OCI-LY7 (cell line): ENCODE measurements at regions not wholly inside any gene's neighbourhood (a gene's known extent, or its start where the extent isn't known, plus 50 kb on each side); places are given as distances from the start of the nearest gene placed in this dataset.

ENCODE experiments used
- BruUV-seq: library from RNA; stranded (reverse); fragments of 400-500 nt; replicated peaks from 2 replicates; lab custom pipeline; 2021; lab: Mats Ljungman, UMichigan
- CTCF ChIA-PET: fragments of 300-600 bp; sonication (Branson Sonifier 250); formaldehyde crosslinking; loops from one replicate; lab custom pipeline; 2022; ENCODE audit warnings: antibody characterized with exemption; ENCODE audit not compliant: unreplicated experiment; lab: Charles Lee
- POLR2A ChIA-PET: fragments of 300-600 bp; sonication (Branson Sonifier 250); formaldehyde crosslinking; loops from one replicate; lab custom pipeline; 2022; ENCODE audit warnings: antibody characterized with exemption; lab: Charles Lee
- DNase-seq: peaks from one replicate; pipeline ENCODE4 v3.0.0-alpha.2; 2015; ENCODE audit warnings: low spot score
- H2AFZ ChIP-seq: fragments of 200-600 bp; sonication (generic), shearing (Covaris generic); 2 replicates; pipeline ENCODE4 v1.6.1; 2014; ENCODE audit warnings: mild to moderate bottlenecking, antibody characterized with exemption, low read length, moderate library complexity
- H3K27ac ChIP-seq: fragments of 200-600 bp; sonication (generic); 2 replicates; pipeline ENCODE4 v1.5.1; 2014; ENCODE audit warnings: mixed run types, low read depth, mild to moderate bottlenecking, moderate library complexity, low read length, inconsistent platforms; ENCODE audit not compliant: poor library complexity, severe bottlenecking
- H3K36me3 ChIP-seq: fragments of 200-600 bp; sonication (generic); 2 replicates; pipeline ENCODE4 v1.6.1; 2014; ENCODE audit warnings: mild to moderate bottlenecking, antibody characterized with exemption, low read length, moderate library complexity, mixed read lengths; ENCODE audit not compliant: insufficient read depth
- H3K4me1 ChIP-seq: fragments of 200-600 bp; sonication (generic); 2 replicates; pipeline ENCODE4 v1.5.1; 2014; ENCODE audit warnings: mild to moderate bottlenecking, low read length; ENCODE audit not compliant: insufficient read depth, poor library complexity, severe bottlenecking
- H3K4me2 ChIP-seq: fragments of 200-600 bp; sonication (generic); 2 replicates; pipeline ENCODE4 v1.6.1; 2014; ENCODE audit warnings: mild to moderate bottlenecking, low read length
- H3K4me3 ChIP-seq: fragments of 200-600 bp; sonication (generic); 2 replicates; pipeline ENCODE4 v1.5.1; 2014; ENCODE audit warnings: mild to moderate bottlenecking, low read depth, low read length; ENCODE audit not compliant: poor library complexity, severe bottlenecking
- H3K79me2 ChIP-seq: fragments of 200-600 bp; sonication (generic); 2 replicates; pipeline ENCODE4 v1.6.1; 2016; ENCODE audit warnings: low read depth, mild to moderate bottlenecking, low read length, moderate library complexity, mixed read lengths; ENCODE audit not compliant: insufficient read depth
- H3K9me2 ChIP-seq: fragments of 200-600 bp; sonication (generic); 2 replicates; pipeline ENCODE4 v1.6.1; 2016; ENCODE audit warnings: mild to moderate bottlenecking, low read length, mixed read lengths; ENCODE audit not compliant: insufficient read depth
- H3K9me3 ChIP-seq: fragments of 200-600 bp; sonication (generic); 2 replicates; pipeline ENCODE4 v1.6.1; 2014; ENCODE audit warnings: mild to moderate bottlenecking, mixed run types, low read length, mixed read lengths
- H4K20me1 ChIP-seq: fragments of 200-600 bp; sonication (generic); 2 replicates; pipeline ENCODE4 v1.6.1; 2014; ENCODE audit warnings: mild to moderate bottlenecking, antibody characterized with exemption, low read length, moderate library complexity, mixed read lengths; ENCODE audit not compliant: insufficient read depth
- EZH2phosphoT487 ChIP-seq: fragments of 200-600 bp; sonication (generic); IDR thresholded peaks from 2 replicates; pipeline ENCODE4 v1.6.1; 2018; ENCODE audit warnings: low read depth, borderline replicate concordance, mild to moderate bottlenecking, mixed run types, antibody characterized with exemption, low read length, moderate library complexity, mixed read lengths
- intact Hi-C: fragments of 100-400 bp; cut with micrococcal nuclease; formaldehyde crosslinking; loops from one replicate; pipeline ENCODE4 v1.10.0; 2022; ENCODE audit not compliant: unreplicated experiment
- TF ChIP-seq, protein P1 (sequence below): fragments of 200-600 bp; sonication (generic); conservative IDR thresholded peaks from 2 replicates; pipeline ENCODE4 v1.5.1; 2014; ENCODE audit warnings: mild to moderate bottlenecking, antibody characterized with exemption, low read length, moderate library complexity, mixed read lengths

- Histone ChIP-seq H2AFZ (no peak overlapping the region), H3K4me3 (no peak overlapping the region), H3K9me3 (no peaks in the 10 kb centered on the region), H3K36me3 (no peaks in the 10 kb centered on the region), H3K79me2 (no peaks in the 10 kb centered on the region), H3K4me2 (no peak overlapping the region), H3K9me2 (no peaks in the 10 kb centered on the region), H3K4me1 (no peaks in the 10 kb centered on the region), H3K27ac (no peak overlapping the region), H4K20me1 (no peaks in the 10 kb centered on the region)
- intact Hi-C loops: no loop called here
- ChIA-PET CTCF (no interaction called here), POLR2A (interaction anchor here (0.6 to 0.9 kb wide), 2 partner anchors 12 to 21 kb away, joined by 3 to 4 read pairs; no protein-coding TSS in a partner anchor)
- no peak for DNase-seq
- TF ChIP-seq, protein P1, sequence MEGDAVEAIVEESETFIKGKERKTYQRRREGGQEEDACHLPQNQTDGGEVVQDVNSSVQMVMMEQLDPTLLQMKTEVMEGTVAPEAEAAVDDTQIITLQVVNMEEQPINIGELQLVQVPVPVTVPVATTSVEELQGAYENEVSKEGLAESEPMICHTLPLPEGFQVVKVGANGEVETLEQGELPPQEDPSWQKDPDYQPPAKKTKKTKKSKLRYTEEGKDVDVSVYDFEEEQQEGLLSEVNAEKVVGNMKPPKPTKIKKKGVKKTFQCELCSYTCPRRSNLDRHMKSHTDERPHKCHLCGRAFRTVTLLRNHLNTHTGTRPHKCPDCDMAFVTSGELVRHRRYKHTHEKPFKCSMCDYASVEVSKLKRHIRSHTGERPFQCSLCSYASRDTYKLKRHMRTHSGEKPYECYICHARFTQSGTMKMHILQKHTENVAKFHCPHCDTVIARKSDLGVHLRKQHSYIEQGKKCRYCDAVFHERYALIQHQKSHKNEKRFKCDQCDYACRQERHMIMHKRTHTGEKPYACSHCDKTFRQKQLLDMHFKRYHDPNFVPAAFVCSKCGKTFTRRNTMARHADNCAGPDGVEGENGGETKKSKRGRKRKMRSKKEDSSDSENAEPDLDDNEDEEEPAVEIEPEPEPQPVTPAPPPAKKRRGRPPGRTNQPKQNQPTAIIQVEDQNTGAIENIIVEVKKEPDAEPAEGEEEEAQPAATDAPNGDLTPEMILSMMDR: no peak
- TF ChIP-seq EZH2phosphoT487: no peak
- BruUV-seq: no TSS peak
These were observed 90.6 kb upstream of the ZNF678 start for GRCh38 chr1:227472772-227473171.

DNA sequence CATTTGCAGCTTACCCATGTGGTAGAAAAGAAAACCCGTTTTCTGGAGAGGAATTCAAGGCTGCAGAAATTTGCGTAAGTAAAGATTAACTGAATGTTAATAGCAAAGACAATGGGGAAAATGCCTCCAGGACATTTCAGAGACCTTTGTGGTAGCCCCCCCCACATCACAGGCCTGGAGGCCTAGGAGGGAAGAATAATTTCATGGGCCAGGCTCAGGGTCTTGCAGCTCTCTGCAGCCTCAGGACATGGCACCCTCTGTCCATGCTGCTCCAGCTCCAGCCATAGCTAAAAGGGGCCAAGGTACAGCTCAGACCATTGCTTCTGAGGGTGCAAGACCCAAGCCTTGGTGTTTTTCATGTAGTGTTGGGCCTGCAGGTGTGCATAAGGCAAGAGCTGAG lies 92.7 kb upstream of the ZNF678 start:
- ChIA-PET POLR2A (no interaction called here), CTCF (no interaction called here)
- no TSS peak for BruUV-seq

DNA sequence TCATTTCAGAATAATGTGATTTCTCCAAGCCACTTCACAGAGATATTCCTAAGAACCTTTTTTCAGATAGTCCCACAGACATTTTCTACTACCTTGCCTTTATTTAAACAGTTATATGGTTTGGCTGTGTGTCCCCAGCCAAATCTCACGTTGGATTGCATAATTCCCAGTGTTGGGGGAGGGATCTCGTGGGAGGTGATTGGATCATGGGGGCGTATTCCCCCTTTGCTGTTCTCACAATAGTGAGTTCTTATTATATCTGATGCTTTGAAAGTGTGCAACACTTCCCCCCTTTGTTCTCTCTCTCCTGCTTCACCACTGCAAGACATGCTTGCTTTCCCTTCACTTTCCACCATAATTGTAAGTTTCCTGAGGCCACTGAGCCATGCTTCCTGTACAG lies 93.6 kb upstream of the ZNF678 start:
- Histone ChIP-seq H3K9me2 (no peaks in the 10 kb centered on the region), H3K79me2 (no peaks in the 10 kb centered on the region), H3K4me1 (no peaks in the 10 kb centered on the region), H3K4me3 (no peak overlapping the region), H2AFZ (no peak overlapping the region), H3K27ac (no peak overlapping the region), H4K20me1 (no peaks in the 10 kb centered on the region), H3K9me3 (no peaks in the 10 kb centered on the region), H3K36me3 (no peaks in the 10 kb centered on the region), H3K4me2 (no peak overlapping the region)
- no peak for TF ChIP-seq EZH2phosphoT487
- TF ChIP-seq, protein P1: no peak
- DNase-seq: no peak
- ChIA-PET CTCF (no interaction called here), POLR2A (no interaction called here)
- intact Hi-C loops: no loop called here
- no TSS peak for BruUV-seq

More for the DNA sequence above, 92.7 kb upstream of the ZNF678 start:
- H3K4me3 ChIP-seq: no peak overlapping the region
- no peak overlapping the region for H3K27ac ChIP-seq
- H3K4me1 ChIP-seq: no peaks in the 10 kb centered on the region
- intact Hi-C loops: no loop called here
- no peak overlapping the region for H2AFZ ChIP-seq
- H3K79me2 ChIP-seq: no peaks in the 10 kb centered on the region
- TF ChIP-seq EZH2phosphoT487: no peak
- TF ChIP-seq, protein P1: no peak
- H3K36me3 ChIP-seq: no peaks in the 10 kb centered on the region
- no peaks in the 10 kb centered on the region for H3K9me3 ChIP-seq
- DNase-seq: no peak
- no peaks in the 10 kb centered on the region for H4K20me1 ChIP-seq
- H3K9me2 ChIP-seq: no peaks in the 10 kb centered on the region
- no peak overlapping the region for H3K4me2 ChIP-seq
